Prostate gland (tissue), 2 donors: ENCODE measurements at regions not wholly inside any gene's neighbourhood (a gene's known extent, or its start where the extent isn't known, plus 50 kb on each side); places are given as distances from the start of the nearest gene placed in this dataset.
A peak's percentile ranks its signal among the peaks of the same experiment; 100 is the strongest.

Experiments
- DNase-seq: peaks from one replicate; pipeline ENCODE4 v3.0.0-alpha.2; 2019; ENCODE audit warnings: low spot score
- H3K27ac ChIP-seq, 2 donors: fragments of 200-600 bp; sonication (generic); 2 replicates each; pipeline ENCODE4 v1.5.1; 2017 to 2019
- H3K27me3 ChIP-seq: fragments of 200-600 bp; sonication (generic); replicated peaks from 2 replicates; pipeline ENCODE4 v1.5.1; 2019; ENCODE audit not compliant: insufficient read depth
- H3K36me3 ChIP-seq, 2 donors: fragments of 200-600 bp; sonication (generic); 1 replicate in 1 of 2; 2 replicates in 1 of 2; pipeline versions ENCODE4 v1.5.1 to v1.8.1; 2017 to 2019
- H3K4me1 ChIP-seq: fragments of 200-600 bp; sonication (generic); replicated peaks from 2 replicates; pipeline ENCODE4 v1.5.1; 2019
- H3K4me3 ChIP-seq, 2 donors: fragments of 200-600 bp; sonication (generic); 2 replicates each; pipeline ENCODE4 v1.5.1; 2017 to 2019
- H3K9me3 ChIP-seq: fragments of 200-600 bp; sonication (generic); 2 replicates; pipeline ENCODE4 v1.5.1; 2017
- POLR2A ChIP-seq: fragments of 450-650 bp; IDR thresholded peaks from one replicate; pipeline ENCODE4 v1.6.1; 2016; ENCODE audit warnings: antibody characterized with exemption, mild to moderate bottlenecking
- POLR2AphosphoS5 ChIP-seq: sonication (generic); formaldehyde crosslinking; IDR thresholded peaks from one replicate; pipeline ENCODE4 v1.6.1; 2017; ENCODE audit warnings: antibody characterized with exemption
- WGBS: methylation state at CpG from one replicate; pipeline ENCODE4 v1.1.5; 2018; 5-methylcytosine and 5-hydroxymethylcytosine counted together
- intact Hi-C: fragments of 100-400 bp; cut with DNase I; formaldehyde crosslinking; loops from one replicate; pipeline ENCODE4 v1.14.2; 2022
- TF ChIP-seq, protein P1 (sequence below), 4 experiments: fragments of 200-600 bp in 2 of 4; fragments of 450-650 bp in 2 of 4; sonication (generic) in 2 of 4; IDR thresholded peaks; 1 replicate in 3 of 4; 2 replicates in 1 of 4; pipeline ENCODE4 v1.5.1; 2016 to 2019; ENCODE audit warnings: antibody characterized with exemption in 4 of 4, mild to moderate bottlenecking in 2 of 4, moderate library complexity in 2 of 4

DNA sequence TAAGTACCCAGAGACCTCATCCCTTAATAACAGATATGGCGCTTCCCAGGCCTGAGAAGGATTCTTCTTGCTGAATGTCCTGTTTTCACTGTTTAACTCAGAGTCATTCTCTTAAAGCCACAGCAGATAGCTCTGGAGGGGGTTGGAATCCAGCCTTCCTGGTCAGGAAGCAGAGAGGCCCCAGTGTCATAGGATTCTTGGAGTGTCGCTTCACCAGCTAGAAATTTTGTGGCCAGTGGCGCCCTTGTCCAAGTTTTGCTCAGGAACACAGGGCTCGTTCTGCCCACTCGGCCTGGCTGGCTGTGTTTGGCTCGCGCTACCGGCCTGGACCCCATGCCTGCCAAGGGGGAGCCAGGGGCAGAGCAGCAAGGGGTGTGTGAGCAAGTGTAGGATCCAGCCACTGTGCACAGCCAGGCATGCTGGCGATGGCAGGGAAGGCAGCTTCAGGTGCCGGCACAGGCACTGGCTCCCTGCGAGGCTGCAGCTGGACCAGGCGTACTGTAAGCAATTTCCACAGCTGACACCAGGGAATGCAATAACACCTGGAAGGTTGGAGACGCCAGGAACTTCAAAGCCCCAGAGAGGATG lies 214.8 kb upstream of the SESN3 start:
- intact Hi-C loops, result no loop called here
- no peak for TF ChIP-seq POLR2A
- DNase-seq, result no peak
- Histone ChIP-seq H3K27ac (no peak overlapping the region), H3K36me3 (no peaks in the 10 kb centered on the region), H3K4me3 (no peak overlapping the region), H3K27me3 (no peaks in the 10 kb centered on the region), H3K9me3 (no peaks in the 10 kb centered on the region), H3K4me1 (no peaks in the 10 kb centered on the region)
- WGBS, result 98% methylated on average over 13 of the region's 13 CpGs

- WGBS, result 43% methylated on average over 5 of the region's 5 CpGs
- Histone ChIP-seq H3K27ac (no peak overlapping the region), H3K4me1 (no peaks in the 10 kb centered on the region), H3K36me3 (no peaks in the 10 kb centered on the region), H3K27me3 (no peaks in the 10 kb centered on the region), H3K4me3 (no peak overlapping the region), H3K9me3 (no peaks in the 10 kb centered on the region)
- peak; percentile 69 for TF ChIP-seq POLR2AphosphoS5
- TF ChIP-seq, protein P1, sequence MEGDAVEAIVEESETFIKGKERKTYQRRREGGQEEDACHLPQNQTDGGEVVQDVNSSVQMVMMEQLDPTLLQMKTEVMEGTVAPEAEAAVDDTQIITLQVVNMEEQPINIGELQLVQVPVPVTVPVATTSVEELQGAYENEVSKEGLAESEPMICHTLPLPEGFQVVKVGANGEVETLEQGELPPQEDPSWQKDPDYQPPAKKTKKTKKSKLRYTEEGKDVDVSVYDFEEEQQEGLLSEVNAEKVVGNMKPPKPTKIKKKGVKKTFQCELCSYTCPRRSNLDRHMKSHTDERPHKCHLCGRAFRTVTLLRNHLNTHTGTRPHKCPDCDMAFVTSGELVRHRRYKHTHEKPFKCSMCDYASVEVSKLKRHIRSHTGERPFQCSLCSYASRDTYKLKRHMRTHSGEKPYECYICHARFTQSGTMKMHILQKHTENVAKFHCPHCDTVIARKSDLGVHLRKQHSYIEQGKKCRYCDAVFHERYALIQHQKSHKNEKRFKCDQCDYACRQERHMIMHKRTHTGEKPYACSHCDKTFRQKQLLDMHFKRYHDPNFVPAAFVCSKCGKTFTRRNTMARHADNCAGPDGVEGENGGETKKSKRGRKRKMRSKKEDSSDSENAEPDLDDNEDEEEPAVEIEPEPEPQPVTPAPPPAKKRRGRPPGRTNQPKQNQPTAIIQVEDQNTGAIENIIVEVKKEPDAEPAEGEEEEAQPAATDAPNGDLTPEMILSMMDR (IDR thresholded peaks at IDR 0.05), result no peak
- peak; percentile 23 for DNase-seq
- intact Hi-C loops, result no loop called here
Measured at GRCh38 chr11:95444309-95445241, 213.6 kb upstream of the SESN3 start.

GRCh38 chr11:95443386-95443785 lies 212.4 kb upstream of the SESN3 start:
- no peak overlapping the region for H3K27ac ChIP-seq
- no peaks in the 10 kb centered on the region for H3K27me3 ChIP-seq
- H3K36me3 ChIP-seq, result no peaks in the 10 kb centered on the region
- H3K4me1 ChIP-seq, result no peaks in the 10 kb centered on the region
- no peaks in the 10 kb centered on the region for H3K9me3 ChIP-seq
- 90% methylated on average over 5 of the region's 5 CpGs for WGBS
- TF ChIP-seq POLR2AphosphoS5 (no peak), POLR2A (no peak)
- TF ChIP-seq, protein P1 (IDR thresholded peaks at IDR 0.05), result no peak
- DNase-seq, result no peak
- intact Hi-C loops, result no loop called here
- no peak overlapping the region for H3K4me3 ChIP-seq

DNA sequence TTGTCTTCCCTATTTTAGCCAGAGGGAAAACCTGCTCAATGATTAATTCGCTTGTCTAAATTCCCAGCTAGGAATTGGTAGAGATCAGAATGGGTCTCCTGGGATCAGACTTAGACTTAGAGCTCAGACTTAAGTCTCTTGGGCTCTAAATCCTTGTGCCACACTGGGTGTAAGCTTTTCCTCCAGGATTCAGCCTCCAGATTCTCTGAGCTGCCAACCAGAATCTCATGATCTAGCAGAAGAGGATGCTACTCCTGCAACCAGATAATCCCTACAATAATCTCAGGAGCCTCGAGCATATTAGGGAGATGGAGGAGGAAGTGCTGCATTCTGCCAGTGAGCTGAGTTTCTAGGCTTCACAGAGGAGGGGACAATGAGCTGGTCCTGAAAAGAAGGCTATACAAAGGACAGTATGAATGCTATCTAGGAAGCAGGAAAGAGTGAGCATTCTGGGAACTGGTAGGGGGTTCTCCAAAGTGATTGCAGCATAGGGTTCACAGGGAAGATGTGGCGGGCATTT lies 211.6 kb upstream of the SESN3 start:
- TF ChIP-seq POLR2A (no peak), POLR2AphosphoS5 (no peak)
- TF ChIP-seq, protein P1 (IDR thresholded peaks at IDR 0.05), result no peak
- intact Hi-C loops, result no loop called here
- Histone ChIP-seq H3K9me3 (no peaks in the 10 kb centered on the region), H3K27ac (no peak overlapping the region), H3K36me3 (no peaks in the 10 kb centered on the region), H3K4me1 (no peaks in the 10 kb centered on the region), H3K4me3 (no peak overlapping the region), H3K27me3 (no peaks in the 10 kb centered on the region)
- DNase-seq, result no peak
- 86% methylated on average over 3 of the region's 3 CpGs for WGBS

DNA sequence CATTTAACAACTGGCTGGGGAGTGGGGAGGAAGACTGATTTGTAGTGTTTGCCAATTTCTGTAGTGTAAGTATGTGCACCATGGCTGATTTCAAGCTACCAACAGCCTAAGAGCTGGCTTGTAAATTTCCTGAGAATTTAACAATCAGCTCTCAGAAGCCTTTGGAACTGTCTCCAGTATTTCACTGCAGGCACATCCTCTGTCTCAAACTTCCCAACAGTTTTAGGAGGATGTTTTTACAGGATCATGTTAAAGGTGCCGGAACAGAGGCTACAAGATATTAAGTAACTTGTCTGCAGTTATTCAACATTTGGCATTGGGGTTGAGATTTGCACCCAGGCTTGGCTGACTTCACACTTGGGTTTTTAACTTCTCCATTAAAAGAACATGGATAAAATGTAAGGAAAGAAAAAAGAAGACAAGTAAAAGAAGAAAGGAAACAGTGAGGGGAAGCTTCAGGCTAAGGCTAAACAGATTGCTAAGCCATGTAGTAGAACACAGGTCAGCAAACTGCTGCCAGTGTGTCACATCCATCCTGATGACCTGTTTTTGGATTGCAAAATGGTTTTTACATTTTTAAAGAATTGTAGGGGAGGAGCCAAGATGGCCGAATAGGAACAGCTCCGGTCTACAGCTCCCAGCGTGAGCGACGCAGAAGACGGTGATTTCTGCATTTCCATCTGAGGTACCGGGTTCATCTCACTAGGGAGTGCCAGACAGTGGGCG lies 204.8 kb upstream of the SESN3 start:
- DNase-seq, result no peak
- intact Hi-C loops, result no loop called here
- TF ChIP-seq POLR2A (no peak), POLR2AphosphoS5 (no peak)
- TF ChIP-seq, protein P1 (IDR thresholded peaks at IDR 0.05), result no peak
- WGBS, result 90% methylated on average over 8 of the region's 9 CpGs
- Histone ChIP-seq H3K4me1 (no peaks in the 10 kb centered on the region), H3K27ac (no peak overlapping the region), H3K27me3 (no peaks in the 10 kb centered on the region), H3K4me3 (no peak overlapping the region), H3K36me3 (no peaks in the 10 kb centered on the region), H3K9me3 (no peaks in the 10 kb centered on the region)
